Neural cell (in vitro differentiated cells): ENCODE measurements at regions not wholly inside any gene's neighbourhood (a gene's known extent, or its start where the extent isn't known, plus 50 kb on each side); places are given as distances from the start of the nearest gene placed in this dataset.

Source experiments
- EP300 ChIP-seq: fragments of 450-650 bp; conservative IDR thresholded peaks from 2 replicates; pipeline ENCODE4 v1.6.1; 2014; ENCODE audit warnings: antibody characterized with exemption, mild to moderate bottlenecking, moderate library complexity; ENCODE audit not compliant: poor library complexity, severe bottlenecking
- EZH2 ChIP-seq: fragments of 200-600, 300-800 bp; shearing (Covaris generic), sonication (generic); IDR thresholded peaks from 2 replicates; pipeline ENCODE4 v1.6.1; 2014; ENCODE audit warnings: antibody characterized with exemption, low read length, borderline replicate concordance, mild to moderate bottlenecking; ENCODE audit not compliant: insufficient read depth, poor library complexity, severe bottlenecking
- MXI1 ChIP-seq: fragments of 450-650 bp; conservative IDR thresholded peaks from 2 replicates; pipeline ENCODE4 v1.6.1; 2014; ENCODE audit warnings: antibody characterized with exemption, mild to moderate bottlenecking; ENCODE audit not compliant: poor library complexity, severe bottlenecking
- POLR2AphosphoS5 ChIP-seq: IDR thresholded peaks from 2 replicates; pipeline ENCODE4 v1.6.1; 2012
- RAD21 ChIP-seq: fragments of 450-650 bp; conservative IDR thresholded peaks from 2 replicates; pipeline ENCODE4 v1.6.1; 2014; ENCODE audit warnings: antibody characterized with exemption, mild to moderate bottlenecking, moderate library complexity
- TAF1 ChIP-seq: IDR thresholded peaks from 2 replicates; pipeline ENCODE4 v1.6.1; 2012; ENCODE audit warnings: low read depth
- TF ChIP-seq, protein P1 (sequence below): fragments of 450-650 bp; IDR thresholded peaks from 2 replicates; pipeline ENCODE4 v1.5.1; 2014; ENCODE audit warnings: antibody characterized with exemption, mild to moderate bottlenecking, moderate library complexity; ENCODE audit not compliant: poor library complexity, severe bottlenecking
- TF ChIP-seq, protein P2 (sequence below): IDR thresholded peaks from 2 replicates; pipeline ENCODE4 v1.6.1; 2012; ENCODE audit warnings: borderline replicate concordance

GRCh38 chr2:120571015-120571728, 164.5 kb upstream of the GLI2 start:
- TF ChIP-seq, protein P1, sequence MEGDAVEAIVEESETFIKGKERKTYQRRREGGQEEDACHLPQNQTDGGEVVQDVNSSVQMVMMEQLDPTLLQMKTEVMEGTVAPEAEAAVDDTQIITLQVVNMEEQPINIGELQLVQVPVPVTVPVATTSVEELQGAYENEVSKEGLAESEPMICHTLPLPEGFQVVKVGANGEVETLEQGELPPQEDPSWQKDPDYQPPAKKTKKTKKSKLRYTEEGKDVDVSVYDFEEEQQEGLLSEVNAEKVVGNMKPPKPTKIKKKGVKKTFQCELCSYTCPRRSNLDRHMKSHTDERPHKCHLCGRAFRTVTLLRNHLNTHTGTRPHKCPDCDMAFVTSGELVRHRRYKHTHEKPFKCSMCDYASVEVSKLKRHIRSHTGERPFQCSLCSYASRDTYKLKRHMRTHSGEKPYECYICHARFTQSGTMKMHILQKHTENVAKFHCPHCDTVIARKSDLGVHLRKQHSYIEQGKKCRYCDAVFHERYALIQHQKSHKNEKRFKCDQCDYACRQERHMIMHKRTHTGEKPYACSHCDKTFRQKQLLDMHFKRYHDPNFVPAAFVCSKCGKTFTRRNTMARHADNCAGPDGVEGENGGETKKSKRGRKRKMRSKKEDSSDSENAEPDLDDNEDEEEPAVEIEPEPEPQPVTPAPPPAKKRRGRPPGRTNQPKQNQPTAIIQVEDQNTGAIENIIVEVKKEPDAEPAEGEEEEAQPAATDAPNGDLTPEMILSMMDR: no peak
- TF ChIP-seq, protein P2, sequence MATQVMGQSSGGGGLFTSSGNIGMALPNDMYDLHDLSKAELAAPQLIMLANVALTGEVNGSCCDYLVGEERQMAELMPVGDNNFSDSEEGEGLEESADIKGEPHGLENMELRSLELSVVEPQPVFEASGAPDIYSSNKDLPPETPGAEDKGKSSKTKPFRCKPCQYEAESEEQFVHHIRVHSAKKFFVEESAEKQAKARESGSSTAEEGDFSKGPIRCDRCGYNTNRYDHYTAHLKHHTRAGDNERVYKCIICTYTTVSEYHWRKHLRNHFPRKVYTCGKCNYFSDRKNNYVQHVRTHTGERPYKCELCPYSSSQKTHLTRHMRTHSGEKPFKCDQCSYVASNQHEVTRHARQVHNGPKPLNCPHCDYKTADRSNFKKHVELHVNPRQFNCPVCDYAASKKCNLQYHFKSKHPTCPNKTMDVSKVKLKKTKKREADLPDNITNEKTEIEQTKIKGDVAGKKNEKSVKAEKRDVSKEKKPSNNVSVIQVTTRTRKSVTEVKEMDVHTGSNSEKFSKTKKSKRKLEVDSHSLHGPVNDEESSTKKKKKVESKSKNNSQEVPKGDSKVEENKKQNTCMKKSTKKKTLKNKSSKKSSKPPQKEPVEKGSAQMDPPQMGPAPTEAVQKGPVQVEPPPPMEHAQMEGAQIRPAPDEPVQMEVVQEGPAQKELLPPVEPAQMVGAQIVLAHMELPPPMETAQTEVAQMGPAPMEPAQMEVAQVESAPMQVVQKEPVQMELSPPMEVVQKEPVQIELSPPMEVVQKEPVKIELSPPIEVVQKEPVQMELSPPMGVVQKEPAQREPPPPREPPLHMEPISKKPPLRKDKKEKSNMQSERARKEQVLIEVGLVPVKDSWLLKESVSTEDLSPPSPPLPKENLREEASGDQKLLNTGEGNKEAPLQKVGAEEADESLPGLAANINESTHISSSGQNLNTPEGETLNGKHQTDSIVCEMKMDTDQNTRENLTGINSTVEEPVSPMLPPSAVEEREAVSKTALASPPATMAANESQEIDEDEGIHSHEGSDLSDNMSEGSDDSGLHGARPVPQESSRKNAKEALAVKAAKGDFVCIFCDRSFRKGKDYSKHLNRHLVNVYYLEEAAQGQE: no peak
- no peak for TF ChIP-seq POLR2AphosphoS5
- TF ChIP-seq EP300: no peak
- no peak for TF ChIP-seq MXI1
- TF ChIP-seq TAF1: no peak
- TF ChIP-seq EZH2: no peak
- TF ChIP-seq RAD21: no peak
